ENCODE measurements at regions not wholly inside any gene's neighbourhood (a gene's known extent, or its start where the extent isn't known, plus 50 kb on each side); places are given as distances from the start of the nearest gene placed in this dataset.

GRCh38 chr6:43858161-43859153, 88.4 kb downstream of the VEGFA start:
- DNase-seq (ENCODE audit: low spot score), result no peak
- TF ChIP-seq, protein P1, sequence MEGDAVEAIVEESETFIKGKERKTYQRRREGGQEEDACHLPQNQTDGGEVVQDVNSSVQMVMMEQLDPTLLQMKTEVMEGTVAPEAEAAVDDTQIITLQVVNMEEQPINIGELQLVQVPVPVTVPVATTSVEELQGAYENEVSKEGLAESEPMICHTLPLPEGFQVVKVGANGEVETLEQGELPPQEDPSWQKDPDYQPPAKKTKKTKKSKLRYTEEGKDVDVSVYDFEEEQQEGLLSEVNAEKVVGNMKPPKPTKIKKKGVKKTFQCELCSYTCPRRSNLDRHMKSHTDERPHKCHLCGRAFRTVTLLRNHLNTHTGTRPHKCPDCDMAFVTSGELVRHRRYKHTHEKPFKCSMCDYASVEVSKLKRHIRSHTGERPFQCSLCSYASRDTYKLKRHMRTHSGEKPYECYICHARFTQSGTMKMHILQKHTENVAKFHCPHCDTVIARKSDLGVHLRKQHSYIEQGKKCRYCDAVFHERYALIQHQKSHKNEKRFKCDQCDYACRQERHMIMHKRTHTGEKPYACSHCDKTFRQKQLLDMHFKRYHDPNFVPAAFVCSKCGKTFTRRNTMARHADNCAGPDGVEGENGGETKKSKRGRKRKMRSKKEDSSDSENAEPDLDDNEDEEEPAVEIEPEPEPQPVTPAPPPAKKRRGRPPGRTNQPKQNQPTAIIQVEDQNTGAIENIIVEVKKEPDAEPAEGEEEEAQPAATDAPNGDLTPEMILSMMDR (IDR thresholded peaks at IDR 0.05; ENCODE audit: extremely low read depth, insufficient read depth, missing control alignments), result no peak
- in situ Hi-C loops (cut with MboI; ENCODE audit: low pct_unique_long_range_greater_than_20kb, low sequenced_read_pairs, unreplicated experiment), result no loop called here

DNA sequence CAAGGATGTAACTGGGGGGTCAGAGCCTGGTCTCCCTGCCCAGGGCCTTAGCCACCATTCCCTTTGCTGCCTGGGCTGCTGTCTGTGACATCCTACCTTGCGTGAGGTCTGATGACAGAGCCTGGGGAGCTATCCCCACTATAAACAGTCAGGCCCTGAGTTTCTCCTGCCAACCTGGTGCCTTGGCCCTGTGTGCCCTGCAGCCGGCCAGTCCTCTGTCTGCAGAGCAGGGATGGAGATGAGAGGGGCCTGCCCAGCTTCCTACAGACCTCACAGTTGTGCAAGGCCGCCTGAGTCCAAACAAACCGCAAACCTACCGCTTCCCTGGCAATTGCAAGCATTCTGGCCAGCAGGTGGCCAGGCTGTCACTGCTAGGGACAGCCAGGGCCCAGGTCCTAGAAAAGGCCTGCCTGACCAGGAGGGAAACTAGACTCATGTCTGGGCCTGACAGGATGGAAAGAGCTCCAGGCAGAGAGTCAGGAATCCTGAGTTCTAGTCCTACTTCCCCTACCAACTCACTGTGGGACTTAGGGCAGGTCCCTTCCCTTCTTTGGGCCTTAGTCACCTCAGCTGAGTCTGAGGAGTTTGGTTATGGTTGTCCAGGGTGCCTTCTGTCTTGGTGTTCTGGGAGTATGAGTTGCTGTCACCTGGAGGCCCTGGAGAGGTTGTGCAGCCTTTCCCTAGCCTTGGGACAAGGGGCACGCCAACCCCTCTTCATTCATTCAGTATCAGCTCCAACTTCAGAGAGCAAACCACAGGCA, 86.2 kb downstream of the VEGFA start:
- TF ChIP-seq, protein P1 (IDR thresholded peaks at IDR 0.05; ENCODE audit: extremely low read depth, insufficient read depth, missing control alignments), result peak; percentile 26
- DNase-seq (ENCODE audit: low spot score), result no peak
- in situ Hi-C loops (cut with MboI; ENCODE audit: low pct_unique_long_range_greater_than_20kb, low sequenced_read_pairs, unreplicated experiment), result no loop called here

GRCh38 chr6:43855247-43855646, 85.2 kb downstream of the VEGFA start:
- TF ChIP-seq, protein P1 (IDR thresholded peaks at IDR 0.05; ENCODE audit: extremely low read depth, insufficient read depth, missing control alignments), result no peak
- peak; percentile 45 for DNase-seq (ENCODE audit: low spot score)
- in situ Hi-C loops (cut with MboI; ENCODE audit: low pct_unique_long_range_greater_than_20kb, low sequenced_read_pairs, unreplicated experiment), result no loop called here

DNA sequence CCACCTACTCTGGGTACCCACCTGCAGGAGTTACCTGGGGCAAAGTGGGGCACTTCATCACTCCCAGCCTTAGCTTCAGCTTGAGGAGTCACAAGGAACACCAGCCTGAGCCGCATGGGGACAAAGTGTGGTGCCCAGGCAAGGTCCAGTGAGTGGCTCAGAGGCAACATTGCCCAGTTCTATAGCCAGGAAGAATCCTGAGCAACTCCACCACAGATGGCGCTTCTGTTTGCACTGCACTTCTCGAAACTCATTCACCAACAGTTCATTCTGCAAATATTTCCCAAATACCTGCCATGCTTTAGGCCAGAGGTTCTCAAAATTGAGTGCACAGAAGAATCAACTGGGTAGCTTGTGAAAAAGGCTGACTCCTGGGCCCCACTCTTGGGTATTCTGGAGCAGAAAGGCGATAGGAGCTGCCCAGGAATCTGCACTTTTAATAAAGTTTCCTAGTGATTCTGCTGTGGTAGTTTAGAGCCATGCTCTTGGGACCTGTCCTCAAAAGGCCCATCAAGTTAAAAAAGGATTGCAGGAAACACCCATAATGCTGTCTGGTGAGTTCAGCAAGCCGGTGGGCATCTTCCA, 83.1 kb downstream of the VEGFA start:
- no peak for DNase-seq (ENCODE audit: low spot score)
- TF ChIP-seq, protein P1 (IDR thresholded peaks at IDR 0.05; ENCODE audit: extremely low read depth, insufficient read depth, missing control alignments), result no peak
- in situ Hi-C loops (cut with MboI; ENCODE audit: low pct_unique_long_range_greater_than_20kb, low sequenced_read_pairs, unreplicated experiment), result no loop called here

- in situ Hi-C loops (cut with MboI; ENCODE audit: low pct_unique_long_range_greater_than_20kb, low sequenced_read_pairs, unreplicated experiment), result no loop called here
- TF ChIP-seq, protein P1 (IDR thresholded peaks at IDR 0.05; ENCODE audit: extremely low read depth, insufficient read depth, missing control alignments), result no peak
- DNase-seq (ENCODE audit: low spot score), result no peak
These were observed 82.4 kb downstream of the VEGFA start for GRCh38 chr6:43852350-43852864.

DNA sequence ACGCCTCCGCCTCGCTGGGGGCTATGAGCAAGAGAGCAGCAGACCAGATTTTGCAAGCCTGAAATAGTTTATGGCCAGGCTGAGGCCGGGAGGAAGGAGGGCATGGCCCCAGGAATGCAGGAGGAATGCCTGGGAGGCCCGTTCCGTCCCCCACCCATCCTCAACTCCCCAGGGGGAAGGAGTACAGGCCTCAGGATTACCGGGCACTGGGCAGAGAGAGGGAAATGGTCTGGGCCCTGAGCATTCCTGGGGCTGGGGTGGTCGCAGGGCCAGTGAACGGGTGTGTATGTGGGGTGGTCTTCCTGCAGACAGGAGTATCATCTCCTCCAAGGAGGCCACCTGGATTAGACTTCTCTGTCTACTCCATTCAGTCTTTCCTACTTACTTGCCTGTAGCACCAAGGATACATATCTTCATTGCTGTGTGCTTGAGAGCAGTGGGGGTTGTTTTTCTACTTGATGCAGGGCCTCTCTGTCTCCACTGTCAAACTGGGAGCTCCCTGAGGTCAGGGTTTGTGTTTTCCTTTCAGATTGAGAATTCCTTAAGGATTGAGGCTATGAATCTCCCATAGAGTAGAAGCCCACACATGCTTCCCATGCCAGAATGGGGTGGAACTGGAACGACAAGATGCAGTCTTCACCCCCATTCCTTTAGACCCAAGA, 81.3 kb downstream of the VEGFA start:
- DNase-seq (ENCODE audit: low spot score), result no peak
- in situ Hi-C loops (cut with MboI; ENCODE audit: low pct_unique_long_range_greater_than_20kb, low sequenced_read_pairs, unreplicated experiment), result no loop called here
- TF ChIP-seq, protein P1 (IDR thresholded peaks at IDR 0.05; ENCODE audit: extremely low read depth, insufficient read depth, missing control alignments), result no peak

All from GM13977 (cell line).